B cell (primary cell): ENCODE measurements at regions not wholly inside any gene's neighbourhood (a gene's known extent, or its start where the extent isn't known, plus 50 kb on each side); places are given as distances from the start of the nearest gene placed in this dataset.

Experiments used
- ATAC-seq: fragments of 200-7000 bp; cut with Tn5 transposase; one replicate; pipeline ENCODE4 v1.10.0; 2021; ENCODE audit warnings: low read depth, mild to moderate bottlenecking, moderate number of reproducible peaks, moderate library complexity
- CTCF ChIA-PET: fragments of 350-600 bp; sonication (Branson Sonifier 250); formaldehyde crosslinking; loops from one replicate; lab custom pipeline; 2021; ENCODE audit warnings: antibody characterized with exemption, inconsistent platforms; lab: Charles Lee
- POLR2A ChIA-PET: fragments of 350-600 bp; sonication (Branson Sonifier 250); formaldehyde crosslinking; loops from one replicate; lab custom pipeline; 2021; ENCODE audit warnings: antibody characterized with exemption; lab: Charles Lee
- DNase-seq: peaks from one replicate; pipeline ENCODE4 v3.0.0; 2013
- H2AFZ ChIP-seq: 2 replicates; pipeline ENCODE4 v1.6.1; 2012; ENCODE audit warnings: mild to moderate bottlenecking, low read depth, low read length; ENCODE audit not compliant: insufficient read depth, poor library complexity, severe bottlenecking
- H3K27ac ChIP-seq, 2 donors: 1 replicate in 1 of 2; 2 replicates in 1 of 2; pipeline ENCODE4 v1.5.1; 2012 to 2013; ENCODE audit warnings: low read length in 2 of 2, mild to moderate bottlenecking in 2 of 2, moderate library complexity in 1 of 2
- H3K27me3 ChIP-seq, 4 experiments: fragments of 200-600 bp in 1 of 4; sonication (generic) in 1 of 4; replicated peaks in 1 of 4; 1 replicate in 2 of 4; 2 replicates in 2 of 4; pipeline versions ENCODE4 v1.6.1 to v1.7.0; 2013 to 2016; ENCODE audit warnings: low read length in 3 of 4, mild to moderate bottlenecking in 2 of 4, mixed read lengths in 1 of 4, moderate library complexity in 1 of 4; ENCODE audit not compliant: insufficient read depth in 4 of 4, control insufficient read depth in 3 of 4; ENCODE audit errors: control extremely low read depth in 1 of 4
- H3K36me3 ChIP-seq, 2 experiments: replicated peaks in 1 of 2; 1 replicate in 1 of 2; 2 replicates in 1 of 2; pipeline versions ENCODE4 v1.6.1 to v1.7.1; 2013; ENCODE audit warnings: low read length in 1 of 2; ENCODE audit not compliant: insufficient read depth in 2 of 2, control insufficient read depth in 1 of 2; ENCODE audit errors: control extremely low read depth in 1 of 2, extremely low read depth in 1 of 2
- H3K4me1 ChIP-seq, 2 donors: fragments of 200-600 bp in 1 of 2; sonication (generic) in 1 of 2; 1 replicate in 1 of 2; 2 replicates in 1 of 2; pipeline versions ENCODE4 v1.5.1 to v1.6.1; 2013 to 2017; ENCODE audit warnings: low read length in 2 of 2; ENCODE audit not compliant: control insufficient read depth in 2 of 2, insufficient read depth in 2 of 2
- H3K4me2 ChIP-seq: replicated peaks from 2 replicates; pipeline ENCODE3; 2012; ENCODE audit warnings: mild to moderate bottlenecking, low read depth, low read length; ENCODE audit not compliant: poor library complexity, severe bottlenecking
- H3K4me3 ChIP-seq, 5 experiments: fragments of 200-600 bp in 1 of 5; sonication (generic) in 1 of 5; 1 replicate in 3 of 5; 2 replicates in 2 of 5; pipeline versions ENCODE4 v1.5.1 to v1.7.0; 2011 to 2016; ENCODE audit warnings: low read length in 4 of 5, mild to moderate bottlenecking in 4 of 5, low read depth in 2 of 5, control low read depth in 1 of 5, moderate library complexity in 1 of 5; ENCODE audit not compliant: insufficient read depth in 1 of 5; ENCODE audit errors: control extremely low read depth in 1 of 5, extremely low read depth in 1 of 5
- H3K79me2 ChIP-seq: fragments of 200-600 bp; sonication (generic); one replicate; pipeline ENCODE4 v1.6.0; 2016; ENCODE audit warnings: low read length; ENCODE audit not compliant: control insufficient read depth, insufficient read depth
- H3K9ac ChIP-seq: fragments of 200-600 bp; sonication (generic); 2 replicates; pipeline ENCODE4 v1.6.1; 2017; ENCODE audit warnings: mild to moderate bottlenecking, low read length, moderate library complexity
- H3K9me3 ChIP-seq, 3 donors: one replicate each; pipeline versions ENCODE4 v1.6.1 to v1.7.1; 2013; ENCODE audit warnings: low read length in 2 of 3; ENCODE audit not compliant: control insufficient read depth in 2 of 3, insufficient read depth in 1 of 3; ENCODE audit errors: control extremely low read depth in 1 of 3
- H4K20me1 ChIP-seq: 2 replicates; pipeline ENCODE4 v1.6.0; 2012; ENCODE audit warnings: mild to moderate bottlenecking, low read length; ENCODE audit not compliant: insufficient read depth, control insufficient read depth, poor library complexity, severe bottlenecking
- H3K27ac Mint-ChIP-seq: one replicate; pipeline ENCODE4 v1.8.0; 2021; ENCODE audit warnings: mixed read lengths
- H3K27me3 Mint-ChIP-seq: one replicate; pipeline ENCODE4 v1.8.0; 2021; ENCODE audit warnings: mixed read lengths
- H3K4me1 Mint-ChIP-seq: one replicate; pipeline ENCODE4 v1.8.0; 2021; ENCODE audit warnings: mixed read lengths
- H3K4me3 Mint-ChIP-seq: one replicate; pipeline ENCODE4 v1.8.0; 2021; ENCODE audit warnings: mixed read lengths
- H3K9me3 Mint-ChIP-seq: one replicate; pipeline ENCODE4 v1.8.0; 2022; ENCODE audit warnings: mixed read lengths; ENCODE audit not compliant: insufficient read depth
- CTCF ChIP-seq: fragments of 200-600 bp; IDR thresholded peaks from one replicate; pipeline ENCODE4 v1.8.0; 2022; ENCODE audit warnings: antibody characterized with exemption, mild to moderate bottlenecking
- EZH2 ChIP-seq: IDR thresholded peaks from 2 replicates; pipeline ENCODE4 v1.6.1; 2012; ENCODE audit warnings: borderline replicate concordance, low read depth, mild to moderate bottlenecking, moderate library complexity, low read length; ENCODE audit not compliant: insufficient read depth, poor library complexity, severe bottlenecking
- WGBS: methylation state at CpG from one replicate; pipeline ENCODE4 v1.1.5; 2013; ENCODE audit warnings: missing lambda C conversion rate; ENCODE audit not compliant: insufficient coverage; 5-methylcytosine and 5-hydroxymethylcytosine counted together
- intact Hi-C: fragments of 100-400 bp; cut with micrococcal nuclease; formaldehyde crosslinking; loops from one replicate; pipeline ENCODE4 v1.10.0; 2022

GRCh38 chr16:26644912-26645543 is 421.7 kb upstream of the C16orf82 start:
- Histone ChIP-seq H3K79me2 (no peaks in the 10 kb centered on the region), H4K20me1 (no peaks in the 10 kb centered on the region), H2AFZ (no peak overlapping the region), H3K4me2 (no peak overlapping the region), H3K9ac (no peak overlapping the region), H3K27me3 (no peaks in the 10 kb centered on the region), H3K9me3 (no peaks in the 10 kb centered on the region), H3K27ac (no peak overlapping the region), H3K36me3 (no peaks in the 10 kb centered on the region), H3K4me3 (no peak overlapping the region), H3K4me1 (no peaks in the 10 kb centered on the region)
- Mint-ChIP-seq H3K27me3 (peaks cover 4% of the 10 kb centered on the region), H3K4me3 (no peak overlapping the region), H3K27ac (no peak overlapping the region), H3K9me3 (no peaks in the 10 kb centered on the region), H3K4me1 (peaks cover 5% of the 10 kb centered on the region)
- no peak for TF ChIP-seq EZH2
- TF ChIP-seq CTCF: no peak
- ATAC-seq (no peak), DNase-seq (no peak)
- intact Hi-C loops: no loop called here
- ChIA-PET POLR2A (no interaction called here), CTCF (no interaction called here)
- WGBS: 83% methylated on average over 11 of the region's 11 CpGs

DNA sequence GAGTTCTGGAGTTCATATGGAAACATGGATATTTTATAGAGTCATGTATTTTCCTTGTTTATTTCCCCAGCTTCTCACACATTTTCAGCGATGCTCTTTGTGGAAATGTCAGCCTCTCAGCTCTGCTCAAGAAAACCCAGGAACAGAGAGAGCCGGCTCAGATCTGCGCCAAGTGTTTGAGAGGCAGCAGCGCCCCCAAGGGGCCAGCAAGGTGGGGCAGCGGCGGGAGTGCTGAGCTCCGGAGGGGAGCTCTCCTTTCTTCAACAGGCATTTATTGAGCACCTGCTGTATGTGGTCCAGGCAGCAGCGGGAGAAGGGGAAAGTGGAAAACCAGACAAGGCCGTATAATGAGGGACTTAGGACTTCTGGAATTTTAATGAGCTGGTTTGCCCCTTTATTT is 421.1 kb upstream of the C16orf82 start:
- no peak overlapping the region for H3K27ac ChIP-seq

More for the DNA sequence above, 421.1 kb upstream of the C16orf82 start:
- Mint-ChIP-seq H3K27ac (no peak overlapping the region), H3K4me3 (no peak overlapping the region), H3K9me3 (no peaks in the 10 kb centered on the region), H3K27me3 (no peaks in the 10 kb centered on the region), H3K4me1 (peaks cover 5% of the 10 kb centered on the region)
- Histone ChIP-seq H3K4me2 (no peak overlapping the region), H4K20me1 (no peaks in the 10 kb centered on the region), H2AFZ (no peak overlapping the region), H3K9ac (no peak overlapping the region), H3K36me3 (no peaks in the 10 kb centered on the region), H3K4me1 (no peaks in the 10 kb centered on the region), H3K9me3 (no peaks in the 10 kb centered on the region), H3K79me2 (no peaks in the 10 kb centered on the region), H3K27me3 (no peaks in the 10 kb centered on the region), H3K4me3 (no peak overlapping the region)
- intact Hi-C loops: no loop called here
- ChIA-PET POLR2A (no interaction called here), CTCF (no interaction called here)
- 13% methylated on average over 5 of the region's 9 CpGs for WGBS
- DNase-seq: no peak
- no peak for ATAC-seq
- no peak for TF ChIP-seq CTCF
- no peak for TF ChIP-seq EZH2
